HCEC 1CT (cell line): ENCODE measurements at regions not wholly inside any gene's neighbourhood (a gene's known extent, or its start where the extent isn't known, plus 50 kb on each side); places are given as distances from the start of the nearest gene placed in this dataset.

Experiments used
- DNase-seq: peaks from one replicate; pipeline ENCODE4 v3.0.0-alpha.2; 2017

GRCh38 chr2:163367825-163368582 lies 367.8 kb downstream of the FIGN start:
- no peak for DNase-seq

GRCh38 chr2:163364736-163365135 lies 371.1 kb downstream of the FIGN start:
- no peak for DNase-seq

- no peak for DNase-seq
These were observed 382.3 kb downstream of the FIGN start for GRCh38 chr2:163353551-163353950.

- DNase-seq: no peak
These were observed 383.8 kb downstream of the FIGN start for GRCh38 chr2:163351966-163352365.

- DNase-seq: no peak
These were observed 384.7 kb downstream of the FIGN start for GRCh38 chr2:163351143-163351542.

- DNase-seq: peak; percentile 78
These were observed 386.9 kb downstream of the FIGN start for GRCh38 chr2:163348857-163349380.

- DNase-seq: peak; percentile 85
These were observed 387.6 kb downstream of the FIGN start for GRCh38 chr2:163347982-163348856.

GRCh38 chr2:163345795-163346573 lies 389.8 kb downstream of the FIGN start:
- DNase-seq: peak; percentile 63

- no peak for DNase-seq
These were observed 392.5 kb downstream of the FIGN start for GRCh38 chr2:163343316-163343715.

GRCh38 chr2:163341426-163341825 lies 394.4 kb downstream of the FIGN start:
- peak; percentile 21 for DNase-seq

GRCh38 chr2:163338270-163338669 lies 397.5 kb downstream of the FIGN start:
- DNase-seq: no peak

- no peak for DNase-seq
These were observed 411.1 kb downstream of the FIGN start for GRCh38 chr2:163324677-163325076.

GRCh38 chr2:163319006-163319405 lies 416.8 kb downstream of the FIGN start:
- DNase-seq: peak; percentile 61

- no peak for DNase-seq
These were observed 421.1 kb downstream of the FIGN start for GRCh38 chr2:163314712-163315111.

- DNase-seq: no peak
These were observed 423.1 kb downstream of the FIGN start for GRCh38 chr2:163312713-163313112.

GRCh38 chr2:163306647-163307046 lies 429.2 kb downstream of the FIGN start:
- no peak for DNase-seq

- no peak for DNase-seq
These were observed 433.7 kb downstream of the FIGN start for GRCh38 chr2:163302141-163302540.

- no peak for DNase-seq
These were observed 444.0 kb downstream of the FIGN start for GRCh38 chr2:163291790-163292189.

- DNase-seq: no peak
These were observed 443.1 kb upstream of the KCNH7 start for GRCh38 chr2:163281717-163282116.

GRCh38 chr2:163269374-163270021 lies 430.9 kb upstream of the KCNH7 start:
- DNase-seq: no peak

- peak; percentile 90 for DNase-seq
These were observed 428.2 kb upstream of the KCNH7 start for GRCh38 chr2:163266772-163267171.

GRCh38 chr2:163265562-163265961 lies 427.0 kb upstream of the KCNH7 start:
- no peak for DNase-seq
